ENCODE measurements at regions not wholly inside any gene's neighbourhood (a gene's known extent, or its start where the extent isn't known, plus 50 kb on each side); places are given as distances from the start of the nearest gene placed in this dataset.

DNA sequence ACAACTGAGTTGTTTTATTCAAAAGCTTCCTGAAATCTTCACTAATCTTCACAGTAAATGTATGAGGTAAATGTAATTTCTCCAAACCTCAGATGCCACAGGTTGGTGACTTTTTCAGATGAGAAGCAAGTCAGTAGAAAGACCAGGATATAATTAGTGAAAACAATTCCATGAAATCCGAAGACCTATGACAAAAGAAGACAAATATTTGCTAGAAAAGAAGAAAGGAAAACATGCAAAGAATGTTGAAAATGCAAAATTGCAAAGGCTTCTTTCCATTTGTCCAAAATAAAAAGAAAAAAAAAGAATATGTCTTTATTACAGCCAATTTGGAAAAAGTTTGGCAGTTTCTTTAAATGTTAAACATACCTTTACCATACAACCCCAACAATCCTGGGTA, 88.3 kb upstream of the MYRIP start:
- Histone ChIP-seq H3K36me3 (replicated peaks in 1 of 2; ENCODE audit: control extremely low read depth in 1 of 2, control insufficient read depth in 1 of 2, extremely low read depth in 1 of 2, insufficient read depth in 2 of 2, low read length in 1 of 2) (no peaks in the 10 kb centered on the region), H3K79me2 (ENCODE audit: control insufficient read depth, insufficient read depth, low read length) (no peaks in the 10 kb centered on the region), H3K4me1 (ENCODE audit: control insufficient read depth in 2 of 2, insufficient read depth in 2 of 2, low read length in 2 of 2) (no peaks in the 10 kb centered on the region), H3K9me3 (ENCODE audit: control extremely low read depth in 1 of 3, control insufficient read depth in 2 of 3, insufficient read depth in 1 of 3, low read length in 2 of 3) (no peaks in the 10 kb centered on the region), H3K9ac (ENCODE audit: low read length) (no peak overlapping the region), H3K4me3 (ENCODE audit: control extremely low read depth in 1 of 5, extremely low read depth in 1 of 5, insufficient read depth in 1 of 5, low read depth in 2 of 5, low read length in 4 of 5) (no peak overlapping the region), H3K27me3 (replicated peaks in 1 of 4; ENCODE audit: control extremely low read depth in 1 of 4, control insufficient read depth in 3 of 4, insufficient read depth in 4 of 4, low read length in 3 of 4) (no peaks in the 10 kb centered on the region), H3K4me2 (replicated peaks; ENCODE audit: low read depth, low read length, poor library complexity, severe bottlenecking) (no peak overlapping the region), H2AFZ (ENCODE audit: insufficient read depth, low read depth, low read length, poor library complexity, severe bottlenecking) (no peak overlapping the region), H3K27ac (ENCODE audit: low read length in 2 of 2) (no peak overlapping the region), H4K20me1 (ENCODE audit: control insufficient read depth, insufficient read depth, low read length, poor library complexity, severe bottlenecking) (no peaks in the 10 kb centered on the region)
- no CpG with 5 or more reads among the region's 1 CpG for WGBS (ENCODE audit: insufficient coverage)
- Mint-ChIP-seq H3K27ac (no peak overlapping the region), H3K9me3 (ENCODE audit: insufficient read depth) (no peaks in the 10 kb centered on the region), H3K4me3 (no peak overlapping the region), H3K4me1 (no peaks in the 10 kb centered on the region), H3K27me3 (no peaks in the 10 kb centered on the region)
- DNase-seq: no peak
- intact Hi-C loops (cut with micrococcal nuclease): no loop called here
- ChIA-PET POLR2A (no interaction called here), CTCF (no interaction called here)
- no peak for TF ChIP-seq EZH2 (IDR thresholded peaks at IDR 0.05; ENCODE audit: borderline replicate concordance, insufficient read depth, low read depth, low read length, poor library complexity, severe bottlenecking)
- TF ChIP-seq, protein P1, sequence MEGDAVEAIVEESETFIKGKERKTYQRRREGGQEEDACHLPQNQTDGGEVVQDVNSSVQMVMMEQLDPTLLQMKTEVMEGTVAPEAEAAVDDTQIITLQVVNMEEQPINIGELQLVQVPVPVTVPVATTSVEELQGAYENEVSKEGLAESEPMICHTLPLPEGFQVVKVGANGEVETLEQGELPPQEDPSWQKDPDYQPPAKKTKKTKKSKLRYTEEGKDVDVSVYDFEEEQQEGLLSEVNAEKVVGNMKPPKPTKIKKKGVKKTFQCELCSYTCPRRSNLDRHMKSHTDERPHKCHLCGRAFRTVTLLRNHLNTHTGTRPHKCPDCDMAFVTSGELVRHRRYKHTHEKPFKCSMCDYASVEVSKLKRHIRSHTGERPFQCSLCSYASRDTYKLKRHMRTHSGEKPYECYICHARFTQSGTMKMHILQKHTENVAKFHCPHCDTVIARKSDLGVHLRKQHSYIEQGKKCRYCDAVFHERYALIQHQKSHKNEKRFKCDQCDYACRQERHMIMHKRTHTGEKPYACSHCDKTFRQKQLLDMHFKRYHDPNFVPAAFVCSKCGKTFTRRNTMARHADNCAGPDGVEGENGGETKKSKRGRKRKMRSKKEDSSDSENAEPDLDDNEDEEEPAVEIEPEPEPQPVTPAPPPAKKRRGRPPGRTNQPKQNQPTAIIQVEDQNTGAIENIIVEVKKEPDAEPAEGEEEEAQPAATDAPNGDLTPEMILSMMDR (IDR thresholded peaks at IDR 0.05): no peak
- no peak for ATAC-seq (ENCODE audit: low read depth)

DNA sequence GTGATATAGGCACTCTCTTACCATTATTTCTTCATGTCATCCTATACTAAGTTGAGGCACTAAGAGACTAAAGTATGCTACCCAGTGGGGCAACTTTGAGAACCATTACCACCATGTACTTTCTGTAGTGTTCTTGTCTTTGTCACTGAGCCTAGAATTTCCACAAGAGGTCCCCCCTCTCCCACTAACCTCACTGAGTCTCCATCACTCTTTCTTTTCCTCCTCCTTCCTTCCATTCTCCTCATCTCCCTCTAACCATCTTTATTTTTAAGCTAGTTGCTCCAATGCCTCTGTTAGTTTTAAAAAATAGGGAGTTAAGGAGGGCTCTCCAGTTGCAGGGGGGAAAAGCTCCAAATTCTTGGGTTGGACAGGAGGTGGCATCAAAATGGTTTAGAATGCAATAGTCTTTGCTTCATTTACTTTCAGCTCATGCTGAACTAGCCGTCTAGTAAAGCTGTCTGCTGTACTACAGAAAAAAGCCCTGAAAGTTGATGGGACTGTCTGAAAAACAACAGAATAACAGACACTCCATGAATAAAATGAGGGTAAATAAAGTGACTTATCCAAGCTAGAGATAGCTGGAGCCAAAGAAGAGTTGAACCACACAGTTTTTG, 85.1 kb upstream of the MYRIP start:
- Histone ChIP-seq H3K4me2 (replicated peaks; ENCODE audit: low read depth, low read length, poor library complexity, severe bottlenecking) (no peak overlapping the region), H2AFZ (ENCODE audit: insufficient read depth, low read depth, low read length, poor library complexity, severe bottlenecking) (no peak overlapping the region), H3K4me1 (ENCODE audit: control insufficient read depth in 2 of 2, insufficient read depth in 2 of 2, low read length in 2 of 2) (no peaks in the 10 kb centered on the region), H4K20me1 (ENCODE audit: control insufficient read depth, insufficient read depth, low read length, poor library complexity, severe bottlenecking) (no peaks in the 10 kb centered on the region), H3K27me3 (replicated peaks in 1 of 4; ENCODE audit: control extremely low read depth in 1 of 4, control insufficient read depth in 3 of 4, insufficient read depth in 4 of 4, low read length in 3 of 4) (no peaks in the 10 kb centered on the region), H3K9ac (ENCODE audit: low read length) (no peak overlapping the region), H3K9me3 (ENCODE audit: control extremely low read depth in 1 of 3, control insufficient read depth in 2 of 3, insufficient read depth in 1 of 3, low read length in 2 of 3) (no peaks in the 10 kb centered on the region), H3K36me3 (replicated peaks in 1 of 2; ENCODE audit: control extremely low read depth in 1 of 2, control insufficient read depth in 1 of 2, extremely low read depth in 1 of 2, insufficient read depth in 2 of 2, low read length in 1 of 2) (no peaks in the 10 kb centered on the region), H3K79me2 (ENCODE audit: control insufficient read depth, insufficient read depth, low read length) (no peaks in the 10 kb centered on the region), H3K27ac (ENCODE audit: low read length in 2 of 2) (no peak overlapping the region), H3K4me3 (ENCODE audit: control extremely low read depth in 1 of 5, extremely low read depth in 1 of 5, insufficient read depth in 1 of 5, low read depth in 2 of 5, low read length in 4 of 5) (no peak overlapping the region)
- Mint-ChIP-seq H3K4me3 (no peak overlapping the region), H3K4me1 (no peaks in the 10 kb centered on the region), H3K27ac (no peak overlapping the region), H3K9me3 (ENCODE audit: insufficient read depth) (no peaks in the 10 kb centered on the region), H3K27me3 (no peaks in the 10 kb centered on the region)
- ATAC-seq (ENCODE audit: low read depth) (no peak), DNase-seq (no peak)
- TF ChIP-seq, protein P1 (IDR thresholded peaks at IDR 0.05): no peak
- TF ChIP-seq EZH2 (IDR thresholded peaks at IDR 0.05; ENCODE audit: borderline replicate concordance, insufficient read depth, low read depth, low read length, poor library complexity, severe bottlenecking): no peak
- ChIA-PET CTCF (no interaction called here), POLR2A (no interaction called here)
- intact Hi-C loops (cut with micrococcal nuclease): no loop called here
- no CpG with 5 or more reads among the region's 1 CpG for WGBS (ENCODE audit: insufficient coverage)
